Loucy (cell line): ENCODE measurements at regions not wholly inside any gene's neighbourhood (a gene's known extent, or its start where the extent isn't known, plus 50 kb on each side); places are given as distances from the start of the nearest gene placed in this dataset.
"Not testable (repeated sequence)": the region's sequence is repeated elsewhere in the genome, so short reads cannot be mapped to it uniquely, and the experiment has no call there.

ENCODE experiments used
- H2AFZ ChIP-seq: fragments of 200-600 bp; sonication (generic); 2 replicates; pipeline ENCODE4 v1.6.0; 2016; ENCODE audit warnings: antibody characterized with exemption, mild to moderate bottlenecking, low read length, moderate library complexity
- H3F3A ChIP-seq: fragments of 200-600 bp; 2 replicates; pipeline ENCODE4 v1.6.0; 2016; ENCODE audit warnings: antibody characterized with exemption, low read depth, mild to moderate bottlenecking
- H3K27me3 ChIP-seq: fragments of 200-600 bp; sonication (generic); 2 replicates; pipeline ENCODE4 v1.6.1; 2014; ENCODE audit warnings: low read length, mild to moderate bottlenecking; ENCODE audit not compliant: insufficient read depth, poor library complexity, severe bottlenecking
- H3K36me3 ChIP-seq: fragments of 200-600 bp; sonication (generic); 2 replicates; pipeline ENCODE4 v1.6.1; 2016; ENCODE audit warnings: low read length; ENCODE audit not compliant: insufficient read depth
- H3K4me1 ChIP-seq: fragments of 200-600 bp; sonication (generic); 2 replicates; pipeline ENCODE4 v1.5.1; 2014; ENCODE audit warnings: low read length, mild to moderate bottlenecking; ENCODE audit not compliant: insufficient read depth, poor library complexity, severe bottlenecking
- H3K4me2 ChIP-seq: fragments of 200-600 bp; sonication (generic); 2 replicates; pipeline ENCODE4 v1.6.0; 2014; ENCODE audit warnings: antibody characterized with exemption, low read length, low read depth, mild to moderate bottlenecking; ENCODE audit not compliant: poor library complexity, severe bottlenecking
- H3K4me3 ChIP-seq: fragments of 200-600 bp; sonication (generic); 2 replicates; pipeline ENCODE4 v1.5.1; 2014; ENCODE audit warnings: low read length, mild to moderate bottlenecking, mixed read lengths; ENCODE audit not compliant: poor library complexity, severe bottlenecking
- H3K79me2 ChIP-seq: fragments of 200-600 bp; sonication (generic); 2 replicates; pipeline ENCODE4 v1.6.1; 2014; ENCODE audit warnings: low read length; ENCODE audit not compliant: insufficient read depth
- H3K9ac ChIP-seq: fragments of 200-600 bp; sonication (generic); 2 replicates; pipeline ENCODE4 v1.6.0; 2014; ENCODE audit warnings: mild to moderate bottlenecking, low read depth, low read length, moderate library complexity; ENCODE audit not compliant: poor library complexity, severe bottlenecking
- H3K9me2 ChIP-seq: fragments of 200-600 bp; sonication (generic); replicated peaks from 2 replicates; pipeline ENCODE4 v1.6.1; 2016; ENCODE audit warnings: low read depth, low read length, mixed read lengths
- H3K9me3 ChIP-seq: fragments of 200-600 bp; sonication (generic); 2 replicates; pipeline ENCODE4 v1.6.1; 2014; ENCODE audit warnings: mild to moderate bottlenecking, antibody characterized with exemption, low read length, low read depth; ENCODE audit not compliant: insufficient read depth
- H4K20me1 ChIP-seq: fragments of 200-600 bp; sonication (generic); 2 replicates; pipeline ENCODE4 v1.6.0; 2014; ENCODE audit warnings: antibody characterized with exemption, low read length, mild to moderate bottlenecking; ENCODE audit not compliant: insufficient read depth, poor library complexity, severe bottlenecking
- EZH2phosphoT487 ChIP-seq: fragments of 200-600 bp; IDR thresholded peaks from 2 replicates; pipeline ENCODE4 v1.6.1; 2018; ENCODE audit warnings: antibody characterized with exemption, mild to moderate bottlenecking, moderate library complexity, borderline replicate concordance
- TF ChIP-seq, protein P1 (sequence below): fragments of 200-600 bp; sonication (generic); conservative IDR thresholded peaks from 2 replicates; pipeline ENCODE4 v1.5.1; 2014; ENCODE audit warnings: mild to moderate bottlenecking, antibody characterized with exemption, low read length

- H3K9me3 ChIP-seq: no peaks in the 10 kb centered on the region
- H2AFZ ChIP-seq: no peak overlapping the region
- no peaks in the 10 kb centered on the region for H4K20me1 ChIP-seq
- no peaks in the 10 kb centered on the region for H3K9me2 ChIP-seq
- H3K79me2 ChIP-seq: no peaks in the 10 kb centered on the region
- H3F3A ChIP-seq: no peaks in the 10 kb centered on the region
- TF ChIP-seq EZH2phosphoT487: no peak
- TF ChIP-seq, protein P1, sequence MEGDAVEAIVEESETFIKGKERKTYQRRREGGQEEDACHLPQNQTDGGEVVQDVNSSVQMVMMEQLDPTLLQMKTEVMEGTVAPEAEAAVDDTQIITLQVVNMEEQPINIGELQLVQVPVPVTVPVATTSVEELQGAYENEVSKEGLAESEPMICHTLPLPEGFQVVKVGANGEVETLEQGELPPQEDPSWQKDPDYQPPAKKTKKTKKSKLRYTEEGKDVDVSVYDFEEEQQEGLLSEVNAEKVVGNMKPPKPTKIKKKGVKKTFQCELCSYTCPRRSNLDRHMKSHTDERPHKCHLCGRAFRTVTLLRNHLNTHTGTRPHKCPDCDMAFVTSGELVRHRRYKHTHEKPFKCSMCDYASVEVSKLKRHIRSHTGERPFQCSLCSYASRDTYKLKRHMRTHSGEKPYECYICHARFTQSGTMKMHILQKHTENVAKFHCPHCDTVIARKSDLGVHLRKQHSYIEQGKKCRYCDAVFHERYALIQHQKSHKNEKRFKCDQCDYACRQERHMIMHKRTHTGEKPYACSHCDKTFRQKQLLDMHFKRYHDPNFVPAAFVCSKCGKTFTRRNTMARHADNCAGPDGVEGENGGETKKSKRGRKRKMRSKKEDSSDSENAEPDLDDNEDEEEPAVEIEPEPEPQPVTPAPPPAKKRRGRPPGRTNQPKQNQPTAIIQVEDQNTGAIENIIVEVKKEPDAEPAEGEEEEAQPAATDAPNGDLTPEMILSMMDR: no peak
- H3K4me1 ChIP-seq: no peaks in the 10 kb centered on the region
- H3K27me3 ChIP-seq: no peaks in the 10 kb centered on the region
- no peaks in the 10 kb centered on the region for H3K36me3 ChIP-seq
- no peak overlapping the region for H3K9ac ChIP-seq
- H3K4me2 ChIP-seq: no peak overlapping the region
- H3K4me3 ChIP-seq: no peak overlapping the region
These were observed 477.1 kb downstream of the FAT4 start for GRCh38 chr4:125791896-125792295.

GRCh38 chr4:125794989-125795388 lies 480.2 kb downstream of the FAT4 start:
- Histone ChIP-seq H3K4me3 (no peak overlapping the region), H3K4me1 (no peaks in the 10 kb centered on the region), H3K27me3 (no peaks in the 10 kb centered on the region), H3K9me3 (no peaks in the 10 kb centered on the region), H2AFZ (no peak overlapping the region), H3K9me2 (no peaks in the 10 kb centered on the region), H3K79me2 (no peaks in the 10 kb centered on the region), H4K20me1 (no peaks in the 10 kb centered on the region), H3K9ac (no peak overlapping the region), H3K36me3 (no peaks in the 10 kb centered on the region), H3K4me2 (no peak overlapping the region), H3F3A (no peaks in the 10 kb centered on the region)
- TF ChIP-seq, protein P1: no peak
- no peak for TF ChIP-seq EZH2phosphoT487

DNA sequence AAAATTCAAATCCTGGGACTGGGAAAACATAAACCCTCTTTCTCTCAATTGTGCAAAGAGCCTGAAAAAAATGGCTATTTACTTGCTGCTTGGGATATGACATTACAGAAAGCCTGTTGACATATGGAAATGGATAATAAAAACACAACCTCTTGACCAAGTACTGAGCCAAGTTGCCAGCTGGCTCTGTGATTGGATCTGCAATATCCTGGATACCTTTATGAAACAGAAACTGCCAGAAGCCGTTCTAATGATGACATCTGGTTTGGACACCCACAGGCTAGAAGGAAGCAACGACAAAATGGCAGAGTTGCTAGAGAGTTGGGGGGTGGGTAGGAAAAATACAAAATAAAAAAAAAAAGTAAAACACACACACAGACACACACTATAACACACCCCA lies 481.4 kb downstream of the FAT4 start:
- H3K27me3 ChIP-seq: no peaks in the 10 kb centered on the region
- H3K9me2 ChIP-seq: no peaks in the 10 kb centered on the region
- H3K9me3 ChIP-seq: no peaks in the 10 kb centered on the region
- no peak overlapping the region for H3K9ac ChIP-seq
- H3K4me2 ChIP-seq: no peak overlapping the region
- H3K4me1 ChIP-seq: no peaks in the 10 kb centered on the region
- no peaks in the 10 kb centered on the region for H4K20me1 ChIP-seq
- H3K36me3 ChIP-seq: no peaks in the 10 kb centered on the region
- no peak overlapping the region for H3K4me3 ChIP-seq
- TF ChIP-seq EZH2phosphoT487: no peak
- TF ChIP-seq, protein P1: no peak
- no peaks in the 10 kb centered on the region for H3F3A ChIP-seq
- H2AFZ ChIP-seq: no peak overlapping the region
- no peaks in the 10 kb centered on the region for H3K79me2 ChIP-seq

DNA sequence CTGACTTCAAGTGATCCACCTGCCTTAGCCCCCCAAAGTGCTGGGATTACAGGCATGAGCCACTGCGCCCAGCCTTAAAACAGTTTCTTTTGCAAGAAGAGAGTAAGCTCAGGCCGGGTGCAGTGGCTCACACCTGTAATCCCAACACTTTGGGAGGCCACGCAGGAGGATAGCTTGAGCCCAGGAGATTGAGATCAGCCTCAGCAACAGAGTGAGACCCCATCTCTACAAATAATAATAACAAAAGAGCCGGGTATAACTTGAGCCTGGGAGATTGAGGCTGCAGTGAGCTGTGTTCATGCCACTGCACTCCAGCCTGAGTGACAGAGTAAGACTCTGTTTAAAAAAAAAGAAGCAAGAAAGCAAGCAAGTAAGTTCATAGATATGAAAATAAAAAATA lies 482.9 kb downstream of the FAT4 start:
- not testable (repeated sequence) for H3K9me2 ChIP-seq, H3F3A ChIP-seq, H3K4me1 ChIP-seq, H3K4me3 ChIP-seq, H3K9ac ChIP-seq, H3K27me3 ChIP-seq, H3K36me3 ChIP-seq, H3K9me3 ChIP-seq, H3K79me2 ChIP-seq, H3K4me2 ChIP-seq, H4K20me1 ChIP-seq, H2AFZ ChIP-seq
